Keratinocyte (primary cell): ENCODE measurements at regions not wholly inside any gene's neighbourhood (a gene's known extent, or its start where the extent isn't known, plus 50 kb on each side); places are given as distances from the start of the nearest gene placed in this dataset.

Experiments used
- EZH2 ChIP-seq: IDR thresholded peaks from one replicate; pipeline ENCODE4 v1.6.1; 2012; ENCODE audit warnings: inconsistent platforms, mild to moderate bottlenecking, low read length, moderate library complexity
- TF ChIP-seq, protein P1 (sequence below), 3 experiments: IDR thresholded peaks in 1 of 3; conservative IDR thresholded peaks in 1 of 3; optimal IDR thresholded peaks in 1 of 3; 2 replicates in 2 of 3; 3 replicates in 1 of 3; pipeline versions ENCODE3 to v1.5.1; 2011; ENCODE audit warnings: low read length in 3 of 3, mild to moderate bottlenecking in 3 of 3, moderate library complexity in 2 of 3, control low read depth in 1 of 3, inconsistent platforms in 1 of 3; ENCODE audit not compliant: insufficient read depth in 2 of 3; ENCODE audit errors: extremely low read depth in 1 of 3

DNA sequence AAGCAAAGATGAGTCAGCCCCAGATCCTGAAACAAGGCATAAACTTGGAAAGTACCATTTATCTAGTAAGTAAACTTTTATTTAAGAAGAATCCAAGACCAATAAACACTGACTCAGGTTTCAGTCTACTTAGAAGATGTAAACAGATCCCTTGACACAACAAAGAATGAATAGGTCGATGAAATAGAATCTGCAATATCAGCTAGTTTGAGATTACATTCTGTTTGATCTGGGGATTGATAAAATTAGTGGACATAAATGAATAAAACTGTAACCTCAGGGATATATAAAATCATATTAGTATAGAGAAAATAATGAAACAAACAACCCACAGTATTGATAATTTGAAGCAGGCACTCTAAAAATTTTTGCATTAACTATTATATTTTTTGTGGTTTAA, 708.9 kb downstream of the FAM181B start:
- TF ChIP-seq, protein P1, sequence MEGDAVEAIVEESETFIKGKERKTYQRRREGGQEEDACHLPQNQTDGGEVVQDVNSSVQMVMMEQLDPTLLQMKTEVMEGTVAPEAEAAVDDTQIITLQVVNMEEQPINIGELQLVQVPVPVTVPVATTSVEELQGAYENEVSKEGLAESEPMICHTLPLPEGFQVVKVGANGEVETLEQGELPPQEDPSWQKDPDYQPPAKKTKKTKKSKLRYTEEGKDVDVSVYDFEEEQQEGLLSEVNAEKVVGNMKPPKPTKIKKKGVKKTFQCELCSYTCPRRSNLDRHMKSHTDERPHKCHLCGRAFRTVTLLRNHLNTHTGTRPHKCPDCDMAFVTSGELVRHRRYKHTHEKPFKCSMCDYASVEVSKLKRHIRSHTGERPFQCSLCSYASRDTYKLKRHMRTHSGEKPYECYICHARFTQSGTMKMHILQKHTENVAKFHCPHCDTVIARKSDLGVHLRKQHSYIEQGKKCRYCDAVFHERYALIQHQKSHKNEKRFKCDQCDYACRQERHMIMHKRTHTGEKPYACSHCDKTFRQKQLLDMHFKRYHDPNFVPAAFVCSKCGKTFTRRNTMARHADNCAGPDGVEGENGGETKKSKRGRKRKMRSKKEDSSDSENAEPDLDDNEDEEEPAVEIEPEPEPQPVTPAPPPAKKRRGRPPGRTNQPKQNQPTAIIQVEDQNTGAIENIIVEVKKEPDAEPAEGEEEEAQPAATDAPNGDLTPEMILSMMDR (optimal IDR thresholded peaks at IDR 0.05 in 1 of 3, IDR thresholded peaks at IDR 0.05 in 1 of 3, conservative IDR thresholded peaks at IDR 0.05 in 1 of 3; ENCODE audit: extremely low read depth in 1 of 3, insufficient read depth in 2 of 3, low read length in 3 of 3): no peak
- TF ChIP-seq EZH2: no peak
